ENCODE measurements at regions not wholly inside any gene's neighbourhood (a gene's known extent, or its start where the extent isn't known, plus 50 kb on each side); places are given as distances from the start of the nearest gene placed in this dataset.

GRCh38 chr7:33691180-33691579 lies 214.2 kb upstream of the BMPER start:
- TF ChIP-seq POLR2A (IDR thresholded peaks at IDR 0.05), result no peak
- TF ChIP-seq CTCF (IDR thresholded peaks at IDR 0.05), result no peak

Data from heart left ventricle (tissue), 13 donors.